ENCODE measurements at regions not wholly inside any gene's neighbourhood (a gene's known extent, or its start where the extent isn't known, plus 50 kb on each side); places are given as distances from the start of the nearest gene placed in this dataset.

DNA sequence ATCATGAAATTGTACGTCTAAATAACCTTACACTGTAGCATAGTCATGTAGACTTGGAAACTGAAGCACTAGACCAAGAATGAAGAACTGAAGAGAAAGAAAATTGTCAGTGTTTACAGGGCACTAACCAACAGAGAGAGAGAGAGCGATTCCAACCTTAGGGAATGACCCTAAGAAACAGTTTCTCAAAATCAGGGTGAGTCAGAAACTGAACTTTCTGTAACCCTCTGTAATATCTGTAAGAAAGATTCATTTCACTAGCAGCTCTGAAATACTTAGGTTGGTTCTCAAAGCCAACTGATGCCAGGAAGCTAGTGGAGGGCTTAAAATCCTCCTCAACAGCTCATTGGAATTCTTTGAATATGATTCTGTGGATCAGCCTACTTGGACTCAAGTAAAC, 936.9 kb downstream of the EFNB2 start:
- no peak for TF ChIP-seq POLR2A (IDR thresholded peaks at IDR 0.05)
- TF ChIP-seq, protein P1, sequence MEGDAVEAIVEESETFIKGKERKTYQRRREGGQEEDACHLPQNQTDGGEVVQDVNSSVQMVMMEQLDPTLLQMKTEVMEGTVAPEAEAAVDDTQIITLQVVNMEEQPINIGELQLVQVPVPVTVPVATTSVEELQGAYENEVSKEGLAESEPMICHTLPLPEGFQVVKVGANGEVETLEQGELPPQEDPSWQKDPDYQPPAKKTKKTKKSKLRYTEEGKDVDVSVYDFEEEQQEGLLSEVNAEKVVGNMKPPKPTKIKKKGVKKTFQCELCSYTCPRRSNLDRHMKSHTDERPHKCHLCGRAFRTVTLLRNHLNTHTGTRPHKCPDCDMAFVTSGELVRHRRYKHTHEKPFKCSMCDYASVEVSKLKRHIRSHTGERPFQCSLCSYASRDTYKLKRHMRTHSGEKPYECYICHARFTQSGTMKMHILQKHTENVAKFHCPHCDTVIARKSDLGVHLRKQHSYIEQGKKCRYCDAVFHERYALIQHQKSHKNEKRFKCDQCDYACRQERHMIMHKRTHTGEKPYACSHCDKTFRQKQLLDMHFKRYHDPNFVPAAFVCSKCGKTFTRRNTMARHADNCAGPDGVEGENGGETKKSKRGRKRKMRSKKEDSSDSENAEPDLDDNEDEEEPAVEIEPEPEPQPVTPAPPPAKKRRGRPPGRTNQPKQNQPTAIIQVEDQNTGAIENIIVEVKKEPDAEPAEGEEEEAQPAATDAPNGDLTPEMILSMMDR (IDR thresholded peaks at IDR 0.05), result no peak
- TF ChIP-seq POLR2AphosphoS5 (IDR thresholded peaks at IDR 0.05), result no peak
- no peak for TF ChIP-seq EP300 (IDR thresholded peaks at IDR 0.05)
